ENCODE measurements at regions not wholly inside any gene's neighbourhood (a gene's known extent, or its start where the extent isn't known, plus 50 kb on each side); places are given as distances from the start of the nearest gene placed in this dataset.

DNA sequence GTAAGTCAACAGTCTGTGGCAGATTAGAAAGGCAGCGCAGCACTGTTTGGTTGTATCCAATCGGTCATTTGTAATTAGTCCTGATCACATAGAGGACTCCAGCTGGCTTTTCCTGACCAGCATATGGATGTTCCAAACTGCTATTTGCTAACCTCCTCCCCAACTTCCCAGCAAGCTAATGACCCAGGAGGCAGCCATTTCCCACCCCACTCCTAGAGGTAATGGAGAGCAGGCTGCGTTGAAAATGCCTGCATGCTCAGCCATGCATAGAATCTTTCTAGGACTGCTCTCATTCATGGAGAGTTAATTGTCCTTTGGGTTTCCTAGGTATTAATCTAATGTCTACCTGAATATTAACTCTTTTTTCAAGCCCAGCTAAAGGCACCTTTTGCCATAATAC is 850.6 kb upstream of the WWC1 start:
- TF ChIP-seq, protein P1, sequence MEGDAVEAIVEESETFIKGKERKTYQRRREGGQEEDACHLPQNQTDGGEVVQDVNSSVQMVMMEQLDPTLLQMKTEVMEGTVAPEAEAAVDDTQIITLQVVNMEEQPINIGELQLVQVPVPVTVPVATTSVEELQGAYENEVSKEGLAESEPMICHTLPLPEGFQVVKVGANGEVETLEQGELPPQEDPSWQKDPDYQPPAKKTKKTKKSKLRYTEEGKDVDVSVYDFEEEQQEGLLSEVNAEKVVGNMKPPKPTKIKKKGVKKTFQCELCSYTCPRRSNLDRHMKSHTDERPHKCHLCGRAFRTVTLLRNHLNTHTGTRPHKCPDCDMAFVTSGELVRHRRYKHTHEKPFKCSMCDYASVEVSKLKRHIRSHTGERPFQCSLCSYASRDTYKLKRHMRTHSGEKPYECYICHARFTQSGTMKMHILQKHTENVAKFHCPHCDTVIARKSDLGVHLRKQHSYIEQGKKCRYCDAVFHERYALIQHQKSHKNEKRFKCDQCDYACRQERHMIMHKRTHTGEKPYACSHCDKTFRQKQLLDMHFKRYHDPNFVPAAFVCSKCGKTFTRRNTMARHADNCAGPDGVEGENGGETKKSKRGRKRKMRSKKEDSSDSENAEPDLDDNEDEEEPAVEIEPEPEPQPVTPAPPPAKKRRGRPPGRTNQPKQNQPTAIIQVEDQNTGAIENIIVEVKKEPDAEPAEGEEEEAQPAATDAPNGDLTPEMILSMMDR (IDR thresholded peaks at IDR 0.05; ENCODE audit: low read depth, low read length): no peak
- DNase-seq (ENCODE audit: extremely low read depth, low read depth): no peak

DNA sequence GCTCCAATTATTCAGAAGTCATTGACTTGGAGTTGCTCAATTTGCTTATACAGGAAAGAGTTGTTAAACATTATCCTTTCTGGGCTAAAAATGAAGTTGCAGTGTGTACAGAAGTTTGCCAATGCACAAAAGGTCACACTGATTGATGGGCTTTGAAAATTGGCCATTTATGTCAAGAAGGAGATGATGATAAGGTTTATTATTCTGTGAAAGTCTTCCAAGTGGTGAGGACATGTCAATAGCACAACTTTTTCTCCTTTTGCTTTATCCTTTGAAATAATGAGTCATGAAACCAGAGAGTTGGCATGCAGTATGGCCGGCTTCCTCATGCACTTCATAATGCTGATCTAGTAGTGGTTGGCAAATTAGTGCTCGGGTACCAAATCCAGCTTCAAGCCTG is 848.5 kb upstream of the WWC1 start:
- no peak for DNase-seq (ENCODE audit: extremely low read depth, low read depth)
- TF ChIP-seq, protein P1 (IDR thresholded peaks at IDR 0.05; ENCODE audit: low read depth, low read length): no peak

DNA sequence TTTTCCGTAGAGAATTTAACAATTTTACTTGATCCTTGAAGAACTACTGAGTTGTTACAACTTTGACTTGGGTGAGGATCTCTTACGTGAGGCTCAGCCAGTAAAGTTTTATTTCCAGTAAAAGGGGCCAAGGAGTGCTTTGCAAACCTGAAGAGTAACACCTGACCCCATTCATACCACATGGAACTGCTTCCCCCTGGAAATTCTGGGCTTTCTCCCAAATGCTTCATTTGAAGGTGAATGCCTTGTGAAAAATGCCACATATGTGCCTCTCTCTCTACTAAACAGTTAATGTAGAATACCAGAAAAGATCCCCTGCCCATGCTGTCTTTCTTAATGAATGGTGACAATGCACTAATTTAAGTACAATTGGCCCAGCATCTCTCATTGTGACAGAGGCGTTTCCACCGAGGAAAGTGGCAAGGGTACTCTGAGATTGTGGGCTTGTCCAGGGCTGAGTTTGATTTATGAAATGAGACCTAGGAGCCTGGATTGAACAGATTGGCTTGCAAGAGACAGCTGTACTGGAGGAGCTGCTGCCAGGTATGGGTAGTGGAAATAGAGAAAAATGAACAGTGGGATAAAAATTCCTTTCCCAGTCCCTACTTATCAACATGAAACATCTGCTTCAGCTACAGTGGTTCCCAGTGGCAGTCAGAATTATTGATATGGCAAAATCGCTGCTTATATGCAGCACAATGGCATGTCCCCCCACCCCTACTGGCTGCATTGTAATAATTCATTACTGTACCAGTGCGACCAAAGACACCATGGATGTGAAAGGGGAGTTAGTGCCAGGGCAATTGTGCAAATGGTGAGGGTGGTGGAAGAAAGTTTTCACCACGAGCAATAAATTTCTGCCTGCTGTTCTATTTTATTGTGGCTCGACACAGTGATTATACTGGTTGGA is 843.7 kb upstream of the WWC1 start:
- TF ChIP-seq, protein P1 (IDR thresholded peaks at IDR 0.05; ENCODE audit: low read depth, low read length): no peak
- no peak for DNase-seq (ENCODE audit: extremely low read depth, low read depth)

DNA sequence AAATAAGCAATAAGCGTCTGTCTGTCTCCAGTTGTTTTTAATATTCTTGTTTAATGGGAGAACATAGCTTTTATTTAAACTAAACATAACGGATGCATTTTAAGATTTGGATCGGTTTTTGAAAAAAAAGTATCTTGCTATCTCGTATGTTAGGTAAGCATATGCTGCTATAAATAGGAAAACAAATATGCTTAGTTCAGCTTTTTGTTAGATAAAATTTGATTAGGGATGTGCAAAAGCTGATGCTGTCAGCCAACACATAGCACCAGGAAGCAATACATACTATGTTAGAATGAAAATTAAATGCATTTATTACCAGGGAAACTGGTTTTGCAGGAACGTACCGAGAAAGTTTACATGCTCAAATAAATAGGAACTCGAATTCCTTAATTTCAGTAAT is 843.1 kb upstream of the WWC1 start:
- TF ChIP-seq, protein P1 (IDR thresholded peaks at IDR 0.05; ENCODE audit: low read depth, low read length): no peak
- no peak for DNase-seq (ENCODE audit: extremely low read depth, low read depth)

DNA sequence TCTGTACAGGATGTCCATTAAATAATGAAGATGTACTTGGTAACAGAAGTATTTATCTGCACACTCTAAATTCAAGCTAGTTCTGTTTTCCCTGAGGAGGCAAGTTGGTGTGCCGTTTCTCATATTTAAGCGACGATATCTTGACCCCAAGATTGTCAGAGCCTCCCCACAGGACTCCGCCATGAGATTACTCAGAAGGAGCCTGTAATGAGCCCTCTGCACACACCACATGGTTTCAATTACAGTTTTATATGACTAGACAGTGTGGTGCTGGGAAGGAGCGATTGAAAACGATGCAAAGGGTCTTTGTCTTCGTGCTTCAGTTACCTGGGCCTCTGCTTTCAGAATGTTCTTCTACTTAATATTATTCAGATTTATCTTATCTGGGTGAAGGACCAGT is 840.4 kb upstream of the WWC1 start:
- no peak for DNase-seq (ENCODE audit: extremely low read depth, low read depth)
- TF ChIP-seq, protein P1 (IDR thresholded peaks at IDR 0.05; ENCODE audit: low read depth, low read length): no peak

DNA sequence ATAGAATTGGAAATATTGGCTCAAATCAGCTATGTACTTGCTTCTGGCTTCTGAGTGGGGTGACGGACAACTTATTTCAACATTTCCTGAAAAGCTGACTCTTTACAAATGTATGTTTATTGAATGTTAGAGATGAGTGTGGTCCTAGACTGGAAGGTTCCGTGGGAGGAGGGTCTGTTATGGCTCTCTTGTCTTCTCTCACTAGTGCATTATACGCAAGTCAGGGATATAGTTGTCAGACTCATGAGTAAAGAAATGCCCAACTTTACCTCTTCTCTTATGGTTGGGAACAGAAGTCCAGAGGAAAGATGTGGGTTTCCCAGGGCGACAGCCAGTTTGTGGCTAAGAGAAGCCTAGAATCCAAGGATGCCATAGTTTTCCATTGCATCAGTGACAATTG is 839.3 kb upstream of the WWC1 start:
- TF ChIP-seq, protein P1 (IDR thresholded peaks at IDR 0.05; ENCODE audit: low read depth, low read length): no peak
- DNase-seq (ENCODE audit: extremely low read depth, low read depth): no peak

DNA sequence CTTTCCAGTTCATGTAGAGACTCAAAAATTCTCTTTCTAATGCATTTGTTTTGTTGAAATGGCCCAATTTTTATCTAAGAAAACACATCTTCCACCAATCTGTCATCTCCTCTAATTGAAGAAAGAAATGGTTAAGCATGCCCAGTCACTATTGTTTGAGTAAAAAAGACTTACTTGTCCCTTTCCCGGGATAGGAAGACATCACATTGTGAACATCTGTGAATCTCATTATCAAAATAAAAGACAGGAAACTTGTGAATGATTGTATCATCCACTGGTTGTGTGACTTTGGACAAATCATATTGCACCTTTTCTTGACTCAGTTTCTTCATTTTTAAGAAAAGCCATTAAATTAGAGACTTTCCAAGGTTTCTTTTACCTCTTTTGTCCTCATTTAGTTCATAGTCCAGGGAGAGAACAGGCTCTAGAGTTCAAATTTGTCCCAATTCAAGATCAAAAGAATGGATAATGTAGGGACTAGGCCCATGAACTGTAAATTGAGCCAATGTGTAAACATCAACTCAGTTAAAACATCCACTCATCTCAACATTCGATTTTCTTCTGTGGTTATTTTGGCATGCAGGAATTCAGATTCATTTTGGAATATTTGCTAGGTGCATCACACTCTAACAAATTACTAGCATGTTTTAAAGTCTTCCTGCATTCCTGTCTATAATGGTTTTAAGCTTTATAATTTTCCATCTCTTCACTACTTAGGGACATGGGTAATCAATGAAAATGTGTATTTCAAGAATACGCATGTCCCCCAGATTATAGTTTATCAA is 838.0 kb upstream of the WWC1 start:
- DNase-seq (ENCODE audit: extremely low read depth, low read depth): no peak
- TF ChIP-seq, protein P1 (IDR thresholded peaks at IDR 0.05; ENCODE audit: low read depth, low read length): no peak
